GM19240 (cell line): ENCODE measurements at regions not wholly inside any gene's neighbourhood (a gene's known extent, or its start where the extent isn't known, plus 50 kb on each side); places are given as distances from the start of the nearest gene placed in this dataset.

Source experiments
- DNase-seq: peaks from one replicate; pipeline ENCODE4 v3.0.0; 2011; ENCODE audit warnings: low spot score; ENCODE audit not compliant: insufficient read length

DNA sequence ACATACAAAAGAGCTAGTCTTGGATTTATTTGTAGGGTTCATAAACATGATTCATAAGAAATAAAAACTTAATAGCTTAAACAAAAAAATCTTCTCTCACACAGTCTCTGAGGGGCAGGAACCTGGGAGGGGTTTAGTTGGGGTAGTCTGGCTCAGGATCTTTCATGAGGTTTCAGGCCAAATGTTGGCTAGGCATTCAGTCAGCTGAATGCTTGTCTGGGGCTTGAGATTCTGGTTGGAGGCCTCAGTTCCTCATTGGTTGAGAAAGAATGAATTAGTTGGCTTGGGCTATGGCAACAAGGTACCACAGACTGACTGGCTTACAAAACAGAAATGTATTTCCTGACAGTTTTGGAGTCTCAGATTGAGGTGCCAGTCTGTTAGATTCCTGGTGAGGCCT is 74.3 kb downstream of the ANKRD7 start:
- DNase-seq: no peak

DNA sequence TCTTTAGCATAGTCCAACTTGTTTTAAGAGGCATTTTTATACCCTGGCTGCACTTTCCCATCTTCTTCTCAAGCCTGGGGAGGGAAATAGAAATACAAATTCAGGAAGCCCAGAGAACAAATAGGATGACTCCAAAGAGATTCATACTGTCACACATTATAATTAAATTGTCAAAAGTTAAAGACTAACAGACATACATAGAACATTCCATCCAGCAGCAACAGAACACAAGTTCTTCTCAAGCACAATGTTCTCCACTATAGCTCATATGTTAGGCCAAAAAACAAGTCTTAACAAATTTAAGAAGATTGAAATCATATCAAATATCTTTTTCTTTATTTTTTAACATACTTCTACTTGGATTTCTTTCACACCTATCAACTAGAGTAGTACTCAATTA is 75.7 kb downstream of the ANKRD7 start:
- no peak for DNase-seq

DNA sequence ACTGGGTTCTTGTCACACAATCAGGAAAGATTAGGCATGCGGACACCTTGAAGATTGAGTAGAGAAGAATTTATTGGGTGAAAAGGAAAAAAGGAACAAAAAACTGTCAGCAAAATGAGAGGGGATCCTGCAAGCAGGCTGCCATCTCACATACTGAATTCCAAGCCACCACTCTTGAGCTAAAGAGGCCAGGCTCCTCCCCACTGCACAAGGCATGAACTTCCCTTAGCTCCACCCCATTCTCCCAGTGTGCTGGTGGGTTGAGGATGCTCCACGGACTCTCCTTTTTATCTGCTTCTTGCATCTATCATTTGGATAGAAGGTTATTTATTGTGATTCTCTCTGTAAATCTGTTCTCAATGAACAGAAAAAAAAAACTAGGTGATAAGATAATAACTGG is 79.6 kb downstream of the ANKRD7 start:
- no peak for DNase-seq

DNA sequence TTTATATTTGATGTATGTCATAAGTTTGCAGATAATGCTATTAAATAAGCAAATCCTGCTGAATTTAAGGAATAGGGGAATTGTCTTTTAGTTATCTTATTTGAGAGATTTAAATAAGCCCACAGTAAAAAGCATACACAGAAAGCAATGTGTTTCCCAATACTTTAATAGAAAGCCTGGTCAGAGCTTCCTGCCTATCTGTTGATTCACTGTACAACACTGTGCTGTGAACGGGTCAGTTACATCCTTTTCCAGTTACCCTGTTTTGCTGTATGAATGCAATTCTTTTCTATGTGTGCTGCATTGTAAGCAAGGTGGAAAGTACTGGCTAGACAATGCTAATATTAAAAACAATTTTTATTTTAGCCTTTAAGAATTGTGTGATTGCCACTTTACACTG is 81.2 kb downstream of the ANKRD7 start:
- no peak for DNase-seq

DNA sequence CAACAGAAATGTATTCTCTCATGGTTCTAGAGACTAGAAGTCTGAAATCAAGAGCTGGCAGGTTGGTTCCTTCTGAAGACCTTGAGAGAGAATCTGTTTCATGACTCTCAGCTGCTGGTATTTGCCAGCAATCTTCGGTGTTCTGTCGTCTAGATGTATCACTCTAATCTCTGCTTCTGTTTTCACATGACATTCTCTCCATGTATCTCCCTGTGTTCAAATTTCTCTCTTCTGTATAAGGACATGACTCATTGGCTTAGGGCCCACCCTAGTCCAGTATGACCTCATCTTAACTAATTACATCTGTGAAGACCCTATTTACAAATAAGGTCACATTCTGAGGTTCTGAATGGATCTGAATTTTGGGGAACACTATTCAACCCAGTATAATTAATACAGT is 82.3 kb downstream of the ANKRD7 start:
- DNase-seq: no peak

DNA sequence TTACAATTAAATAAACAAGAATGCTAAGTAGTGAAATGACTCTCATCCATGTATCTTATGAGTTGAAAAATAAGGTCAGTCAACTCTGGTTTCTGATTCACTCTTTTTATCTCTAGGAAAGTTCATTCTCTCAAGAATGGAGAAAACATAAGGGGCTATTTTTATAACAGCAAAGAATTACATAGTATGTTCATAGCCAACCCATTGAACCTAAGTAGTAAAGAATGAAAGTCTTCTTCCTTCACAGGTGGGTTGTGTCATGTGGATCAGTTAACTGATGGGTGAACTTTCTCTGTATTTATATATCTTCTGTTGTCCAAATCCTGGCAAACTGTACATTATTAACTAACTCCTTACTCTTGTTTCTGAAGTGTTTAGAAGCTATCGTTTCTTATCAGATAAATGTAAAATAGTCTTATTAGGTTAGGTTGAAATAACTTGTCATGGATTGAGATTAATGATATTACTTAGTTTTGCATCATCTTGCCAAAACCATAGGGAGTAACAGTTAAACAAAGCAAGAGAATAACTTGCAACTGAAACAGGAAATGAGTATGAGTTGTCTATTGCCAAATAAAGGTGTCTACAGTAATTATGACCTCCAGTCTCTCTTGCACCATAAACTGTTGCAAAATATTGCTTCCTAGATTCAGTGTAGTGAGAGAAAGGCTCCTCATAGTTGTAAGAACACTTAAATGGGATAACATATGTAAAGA is 86.8 kb downstream of the ANKRD7 start:
- no peak for DNase-seq

DNA sequence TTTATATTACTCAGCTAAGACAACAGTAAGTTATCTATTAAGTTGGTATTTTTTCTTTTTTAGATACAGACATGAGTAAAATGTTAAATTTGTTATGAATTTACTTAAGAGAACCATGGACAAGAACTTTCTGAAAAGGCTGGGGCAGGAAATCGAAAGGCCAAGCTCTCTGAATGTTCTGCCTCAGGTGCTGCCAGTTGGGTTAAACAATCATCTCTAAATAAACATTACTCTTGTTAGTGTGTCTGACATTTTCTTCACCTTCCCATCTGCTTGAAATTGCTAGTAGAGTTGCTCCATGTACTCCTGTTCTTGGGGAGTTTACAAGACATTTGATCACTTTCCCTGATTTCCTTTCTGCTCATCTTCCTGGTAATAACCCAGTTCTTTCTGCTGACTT is 87.5 kb downstream of the ANKRD7 start:
- DNase-seq: no peak

DNA sequence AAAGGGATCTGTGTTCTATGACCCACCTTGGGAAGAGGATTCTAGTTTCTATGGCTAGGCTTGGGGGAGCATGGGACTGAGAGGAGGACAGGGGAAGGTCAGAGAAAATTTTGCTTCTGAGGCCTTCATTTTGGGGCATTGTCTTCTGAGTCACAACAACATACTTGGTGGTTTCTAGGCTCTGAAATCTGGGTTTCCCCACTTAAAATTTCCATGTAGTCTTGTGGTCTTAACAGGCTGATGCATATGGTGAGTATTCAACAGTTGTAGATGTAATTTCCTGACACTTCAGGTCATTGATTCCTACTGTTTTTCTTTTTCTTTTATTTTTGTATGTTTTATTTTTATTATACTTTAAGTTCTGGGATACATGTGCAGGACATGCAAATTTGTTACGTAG is 88.5 kb downstream of the ANKRD7 start:
- DNase-seq: no peak

DNA sequence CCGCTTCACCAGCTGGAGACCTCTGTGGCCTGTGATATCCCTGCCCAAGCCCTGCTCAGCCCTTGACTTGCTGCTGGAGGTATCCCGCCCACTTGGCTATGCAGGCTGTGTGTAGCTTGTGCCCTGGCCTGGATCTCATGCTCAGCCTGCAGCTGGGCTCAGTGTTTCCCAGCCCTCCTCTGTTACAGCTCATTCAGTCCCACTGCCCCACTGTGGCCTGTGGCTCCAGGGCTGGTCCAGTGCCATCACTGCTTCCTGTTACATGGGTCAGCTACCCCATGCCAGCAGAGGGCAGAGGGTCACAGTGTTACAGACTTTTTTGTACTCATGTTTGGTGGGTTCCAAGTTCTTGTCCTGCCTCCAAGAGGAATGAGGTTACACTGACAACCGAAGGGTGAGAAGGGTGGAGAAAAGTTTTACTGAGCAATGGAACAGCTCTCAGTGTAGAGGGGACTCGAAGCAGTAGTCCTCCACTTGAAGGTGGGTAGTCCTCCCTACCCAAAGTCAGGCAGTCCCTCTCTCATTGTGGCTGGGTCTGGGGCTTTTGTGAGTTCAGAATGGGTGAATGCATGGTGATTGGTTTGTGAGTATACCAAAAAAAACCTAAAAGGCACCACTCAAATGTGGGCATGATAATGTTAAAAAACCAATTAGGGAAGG is 100.4 kb downstream of the ANKRD7 start:
- DNase-seq: no peak

DNA sequence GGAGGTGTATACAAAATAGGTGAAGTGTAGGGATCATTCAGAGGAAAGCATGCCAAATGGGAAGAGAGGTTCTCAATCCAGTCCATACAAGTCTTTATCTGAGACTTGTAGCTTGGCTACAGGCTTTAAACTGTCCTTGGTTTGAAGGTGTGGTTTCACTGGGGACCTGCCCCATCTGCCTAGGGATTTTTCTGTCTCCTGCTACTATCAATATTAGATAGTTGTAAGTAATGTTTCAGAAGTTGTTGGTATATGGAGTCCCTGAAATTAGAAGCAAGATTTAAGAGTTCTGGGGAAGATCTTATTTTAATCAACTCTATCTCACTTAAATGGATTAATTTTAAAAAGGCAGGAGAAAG is 100.9 kb downstream of the ANKRD7 start:
- DNase-seq: no peak

DNA sequence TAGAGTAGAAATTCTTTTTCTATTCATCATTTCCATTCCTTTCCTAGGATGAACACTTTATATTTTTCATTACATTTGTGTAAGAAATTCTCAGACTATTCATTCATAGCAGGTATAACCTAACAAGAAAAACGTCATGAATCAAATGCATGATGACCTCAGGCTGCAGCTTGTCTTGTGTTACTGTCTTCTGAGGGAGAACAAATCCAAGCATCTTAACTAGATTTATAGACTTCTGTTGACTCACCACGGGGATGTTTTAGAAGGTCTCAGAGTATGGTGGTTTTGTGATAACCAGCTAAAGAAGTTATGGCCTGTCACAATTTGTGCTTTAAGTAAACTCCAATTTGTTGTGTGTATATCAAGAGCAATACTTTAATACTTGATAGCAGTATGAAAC is 102.7 kb downstream of the ANKRD7 start:
- DNase-seq: no peak

DNA sequence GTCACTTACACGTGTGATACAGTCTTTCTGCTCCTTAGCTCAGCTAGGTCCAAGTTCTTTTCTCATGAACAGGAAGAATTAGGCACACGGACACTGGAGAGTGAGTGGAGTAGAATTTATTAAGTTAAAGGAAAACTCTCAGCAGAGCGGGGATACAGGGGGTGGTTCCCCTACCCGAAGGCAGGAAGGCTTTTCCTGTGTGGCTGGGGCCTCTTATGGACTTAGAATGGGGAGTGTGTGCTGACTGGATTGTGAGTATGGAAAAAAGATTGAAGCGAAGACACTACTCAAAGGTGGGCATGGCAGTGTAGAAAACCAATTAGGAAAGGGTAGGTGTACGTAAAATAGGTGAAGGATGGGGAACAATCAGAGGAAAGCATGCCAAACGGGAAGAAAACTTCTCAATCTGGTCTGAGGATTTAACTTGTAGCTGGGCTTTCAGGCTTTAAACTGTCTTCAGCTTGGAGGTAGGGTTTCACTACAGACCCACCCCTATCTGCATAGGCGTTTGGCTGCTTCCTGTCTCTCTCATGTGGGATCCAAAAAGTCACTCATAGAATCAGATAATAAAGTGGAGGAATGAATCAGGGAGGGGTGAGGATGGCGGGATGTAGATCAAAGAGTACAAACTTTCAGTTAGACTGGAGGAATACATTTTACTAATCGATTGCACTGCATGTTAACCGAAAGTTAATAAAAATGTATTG is 104.2 kb downstream of the ANKRD7 start:
- no peak for DNase-seq

DNA sequence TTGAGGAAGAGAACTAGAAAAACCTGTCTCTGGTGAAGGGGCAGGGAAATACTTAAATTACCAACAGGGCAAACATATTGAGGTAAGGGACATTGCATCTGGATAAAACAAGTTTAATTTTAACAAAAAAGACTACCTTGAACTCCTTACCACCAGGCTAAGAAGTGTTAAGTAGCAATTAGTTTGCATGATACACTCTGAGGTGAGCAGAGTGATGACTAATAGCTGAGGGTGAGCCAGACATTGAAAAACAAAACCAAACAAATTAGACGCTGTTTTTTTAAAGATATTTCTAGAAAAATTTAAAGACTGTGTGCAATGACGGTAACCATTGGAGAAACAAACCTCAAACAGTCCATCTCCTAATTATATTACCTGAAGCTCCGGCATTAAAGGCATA is 105.9 kb downstream of the ANKRD7 start:
- no peak for DNase-seq

DNA sequence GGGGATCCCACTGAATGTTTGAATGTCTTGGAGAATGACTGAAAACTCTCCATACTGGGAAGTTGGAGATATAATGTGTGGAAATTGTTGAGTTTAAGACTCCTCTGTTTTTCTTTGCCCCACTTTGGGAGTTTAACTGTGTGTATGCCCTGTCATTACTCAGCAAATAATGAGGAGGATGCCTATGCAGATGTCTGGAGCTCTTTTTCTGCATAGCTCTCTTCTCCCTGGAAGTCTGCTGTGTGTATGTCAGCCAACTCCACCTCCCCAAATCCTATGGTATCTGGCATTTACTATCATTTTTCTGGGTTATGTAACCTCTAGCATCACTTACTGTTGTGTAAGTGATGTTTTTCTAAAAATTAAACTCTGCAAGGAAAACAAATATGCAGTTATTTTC is 122.2 kb downstream of the ANKRD7 start:
- no peak for DNase-seq

DNA sequence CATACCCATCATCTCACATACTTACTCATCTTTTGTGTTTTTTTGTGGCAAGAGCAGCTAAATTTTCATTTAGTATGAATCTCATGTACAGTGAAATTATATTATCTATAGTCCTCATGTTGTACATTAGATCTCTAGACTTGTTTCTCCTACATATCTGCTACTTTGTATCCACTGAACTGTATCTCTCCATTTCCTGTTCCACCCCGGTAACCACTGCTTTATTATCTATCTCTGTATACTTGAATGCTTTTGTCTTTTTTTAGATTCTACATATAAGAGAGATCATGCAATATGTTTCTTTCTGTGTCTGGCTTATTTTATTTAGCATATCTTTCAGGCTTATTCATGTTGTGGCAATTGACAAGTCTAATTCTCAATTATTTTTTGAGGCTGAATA is 125.1 kb downstream of the ANKRD7 start:
- DNase-seq: no peak

DNA sequence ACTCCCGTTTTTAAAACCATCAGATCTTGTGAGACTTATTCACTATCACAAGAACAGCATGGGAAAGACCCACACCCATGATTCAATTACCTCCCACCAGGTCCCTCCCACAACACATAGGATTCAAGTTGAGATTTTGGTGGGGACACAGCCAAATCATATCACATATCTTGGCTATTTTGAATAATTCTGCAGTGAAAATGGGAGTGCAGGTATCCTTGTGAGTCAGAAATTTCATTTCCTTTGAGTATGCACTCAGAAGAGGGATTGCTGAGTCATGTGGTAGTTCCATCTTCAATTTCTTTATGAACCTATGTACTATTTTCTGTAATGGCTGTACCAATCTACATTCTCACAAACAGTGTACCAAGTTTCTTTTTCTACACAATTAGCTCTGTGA is 125.8 kb downstream of the ANKRD7 start:
- DNase-seq: no peak

DNA sequence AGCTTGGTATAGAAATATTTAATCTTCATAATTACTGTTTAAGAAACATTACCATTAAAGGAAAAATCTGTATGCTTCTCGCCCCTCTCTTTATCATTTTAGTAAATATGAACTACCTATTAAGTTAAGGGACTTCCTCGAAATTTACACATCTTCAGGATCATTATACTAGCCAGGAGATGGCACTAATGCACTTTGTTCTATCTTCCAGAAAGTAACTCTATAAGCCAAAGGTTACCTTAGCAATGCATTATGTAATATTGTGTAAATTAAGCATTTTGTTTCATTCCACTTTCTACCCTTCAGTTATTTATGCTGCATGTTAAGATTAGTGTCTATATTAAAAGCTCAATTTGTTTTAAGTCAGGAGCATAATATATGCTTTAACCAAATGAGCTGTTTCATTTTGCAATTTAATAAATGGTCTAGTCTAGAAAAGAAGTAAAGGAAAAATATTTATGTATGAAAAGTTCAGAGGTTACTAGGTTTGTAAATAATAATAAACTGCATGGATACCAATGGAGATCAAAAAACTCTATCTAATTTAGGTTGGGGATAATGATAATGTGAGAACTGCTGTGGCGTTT is 128.5 kb downstream of the ANKRD7 start:
- no peak for DNase-seq

DNA sequence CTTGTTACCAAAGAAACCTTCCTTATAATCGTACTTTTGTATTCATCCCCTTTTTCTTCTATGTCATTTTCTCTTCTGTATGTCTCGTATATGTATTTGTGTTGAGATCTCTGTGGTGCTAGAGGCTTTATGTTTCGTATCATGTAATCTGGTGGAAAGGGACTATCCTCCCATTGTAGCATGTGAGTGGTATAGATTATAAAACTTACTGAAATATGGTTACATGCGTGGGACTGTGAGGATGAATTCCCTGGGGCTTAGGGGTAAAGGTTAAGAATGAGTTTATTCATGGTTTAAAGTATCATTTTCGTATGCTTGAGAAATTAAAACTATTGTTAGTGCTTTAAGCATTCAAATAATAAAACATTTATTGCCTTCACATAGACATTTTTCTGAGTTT is 141.9 kb downstream of the ANKRD7 start:
- DNase-seq: no peak

DNA sequence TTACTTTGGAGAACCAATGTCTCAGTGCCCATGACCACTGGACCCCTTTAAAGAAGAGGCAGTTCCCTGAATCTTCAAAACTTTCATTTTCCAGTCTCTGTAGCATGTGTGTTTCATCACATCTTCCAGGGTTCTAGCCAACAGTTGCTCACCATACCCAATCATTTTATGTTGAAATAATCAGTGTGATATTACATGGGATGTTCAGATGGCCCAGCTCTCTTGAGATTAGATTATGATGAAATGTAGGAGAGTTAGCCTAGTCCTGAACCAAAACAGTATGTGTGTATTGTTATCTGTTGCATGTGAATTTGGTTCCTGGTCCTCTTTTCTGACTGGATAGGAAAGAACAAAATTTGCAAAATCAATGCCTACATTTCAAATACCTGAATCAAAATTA is 144.5 kb downstream of the ANKRD7 start:
- no peak for DNase-seq

DNA sequence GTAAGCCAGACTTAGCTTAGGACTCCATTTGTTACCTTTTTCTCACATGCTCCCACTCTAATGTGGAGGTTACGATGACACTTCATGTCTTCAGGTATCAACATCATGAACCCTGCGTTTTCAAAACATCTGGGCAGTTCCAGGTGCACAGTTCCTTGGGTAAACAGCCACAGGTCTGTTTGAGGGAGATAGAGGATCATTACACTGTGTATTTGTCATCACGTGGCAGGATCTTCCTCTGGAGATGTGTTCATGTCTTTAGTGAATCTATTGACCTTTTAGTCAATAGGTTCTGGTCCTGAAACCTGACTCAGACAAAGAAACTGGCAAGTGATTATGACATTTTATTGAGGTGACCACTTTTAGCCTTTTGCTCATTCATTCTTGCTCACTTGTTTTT is 145.5 kb downstream of the ANKRD7 start:
- DNase-seq: no peak

DNA sequence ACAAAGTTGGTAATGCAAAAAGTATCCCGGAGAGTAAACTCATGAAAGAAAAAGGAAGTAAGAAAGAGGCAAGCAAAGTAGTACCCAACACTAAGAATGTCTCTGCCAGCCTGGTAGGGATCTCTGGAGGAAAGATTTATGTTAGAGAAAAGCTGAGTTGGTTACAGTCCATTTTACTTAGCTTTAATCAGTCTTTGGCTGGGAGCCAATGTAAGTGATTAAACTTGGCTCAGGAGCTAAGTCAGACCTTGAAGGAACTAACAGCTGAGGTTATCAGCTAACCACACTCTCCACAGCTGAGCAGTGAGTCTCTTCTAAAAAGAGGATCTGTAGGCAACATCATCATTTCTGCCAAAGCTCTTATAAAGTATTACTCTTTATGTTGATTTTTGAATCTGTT is 148.0 kb downstream of the ANKRD7 start:
- no peak for DNase-seq

DNA sequence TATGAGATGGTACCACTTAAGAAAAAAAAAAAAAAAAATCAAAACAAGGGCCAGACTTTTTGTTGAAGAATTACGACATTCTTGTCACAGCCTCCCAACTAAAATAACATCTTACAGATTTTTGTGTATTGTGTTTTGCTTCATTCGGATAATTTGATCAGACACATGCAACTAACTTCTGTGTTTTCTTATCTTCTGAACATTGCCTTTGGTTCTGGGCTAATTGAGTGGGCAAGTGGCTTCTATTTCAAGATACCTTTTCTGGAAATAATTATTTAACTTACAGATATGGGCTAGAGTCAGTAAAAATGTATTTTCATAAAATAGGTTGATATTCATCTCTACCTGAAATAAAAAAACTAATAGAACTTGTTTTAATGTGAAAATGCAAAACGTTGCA is 165.1 kb downstream of the ANKRD7 start:
- DNase-seq: no peak

DNA sequence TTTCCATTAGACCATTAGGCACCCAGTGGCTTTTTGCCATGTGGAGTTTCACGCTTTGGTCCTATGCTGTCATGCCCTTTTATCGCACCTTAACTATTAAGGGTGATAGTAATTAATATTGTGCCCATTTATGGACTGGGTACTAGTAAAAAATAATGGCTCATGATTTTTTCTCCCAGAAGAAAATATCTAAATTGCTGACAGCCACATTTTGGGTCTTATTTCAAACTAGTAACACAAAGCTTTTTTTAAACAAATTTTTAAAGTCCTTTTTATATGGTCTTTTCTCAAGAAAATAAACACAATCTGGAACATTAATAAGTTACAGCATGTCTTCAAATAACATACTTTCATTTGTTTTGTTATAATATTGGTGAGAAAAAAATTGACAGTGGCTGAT is 179.7 kb downstream of the ANKRD7 start:
- no peak for DNase-seq
